Glutamatergic neuron (in vitro differentiated cells): ENCODE measurements at regions not wholly inside any gene's neighbourhood (a gene's known extent, or its start where the extent isn't known, plus 50 kb on each side); places are given as distances from the start of the nearest gene placed in this dataset.

Experiments
- DNase-seq: peaks from one replicate; pipeline ENCODE4 v3.0.0; 2022
- H3K27ac Mint-ChIP-seq: one replicate; pipeline ENCODE4 v1.8.0; 2020; ENCODE audit warnings: mild to moderate bottlenecking, mixed read lengths, inconsistent platforms; ENCODE audit not compliant: unreplicated experiment
- H3K27me3 Mint-ChIP-seq: one replicate; pipeline ENCODE4 v1.8.0; 2020; ENCODE audit warnings: mild to moderate bottlenecking, moderate library complexity, mixed read lengths, inconsistent platforms; ENCODE audit not compliant: unreplicated experiment
- H3K36me3 Mint-ChIP-seq: one replicate; pipeline ENCODE4 v1.8.0; 2020; ENCODE audit warnings: mild to moderate bottlenecking, mixed read lengths, inconsistent platforms; ENCODE audit not compliant: unreplicated experiment
- H3K4me1 Mint-ChIP-seq: one replicate; pipeline ENCODE4 v1.8.0; 2020; ENCODE audit warnings: mild to moderate bottlenecking, low read depth, mixed read lengths, inconsistent platforms; ENCODE audit not compliant: unreplicated experiment
- H3K4me3 Mint-ChIP-seq: one replicate; pipeline ENCODE4 v1.8.0; 2020; ENCODE audit warnings: mild to moderate bottlenecking, mixed read lengths, inconsistent platforms; ENCODE audit not compliant: unreplicated experiment
- H3K9me3 Mint-ChIP-seq: one replicate; pipeline ENCODE4 v1.8.0; 2020; ENCODE audit warnings: mild to moderate bottlenecking, moderate library complexity, mixed read lengths, inconsistent platforms; ENCODE audit not compliant: unreplicated experiment
- TF ChIP-seq, protein P1 (sequence below): fragments of 200-600 bp; sonication (generic); IDR thresholded peaks from one replicate; pipeline ENCODE4 v1.5.0; 2021; ENCODE audit not compliant: partially characterized antibody, unreplicated experiment

DNA sequence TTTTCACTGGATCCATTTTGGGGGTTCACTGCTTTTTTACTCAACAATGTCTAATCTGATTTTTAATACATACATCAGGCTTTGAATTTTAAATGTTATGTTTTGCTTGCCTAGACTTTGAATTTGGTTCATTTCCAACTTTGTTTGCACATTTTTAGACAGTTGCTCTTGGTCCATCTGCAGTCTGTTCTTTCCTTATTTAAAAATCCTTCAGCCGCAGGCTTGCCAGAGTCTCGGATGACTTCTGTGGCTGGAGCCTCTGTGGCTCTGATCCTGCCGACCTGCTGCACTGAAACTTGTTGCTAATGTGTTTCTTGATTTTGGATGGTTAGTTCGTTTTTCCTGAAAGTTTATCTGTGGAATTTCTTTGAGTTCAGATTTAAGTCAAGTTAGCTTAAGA lies 172.0 kb upstream of the ALKAL2 start:
- Mint-ChIP-seq H3K27ac (no peak overlapping the region), H3K4me1 (peaks cover 4% of the 10 kb centered on the region), H3K36me3 (peaks cover 8% of the 10 kb centered on the region), H3K9me3 (no peaks in the 10 kb centered on the region), H3K27me3 (no peaks in the 10 kb centered on the region), H3K4me3 (no peak overlapping the region)
- DNase-seq: no peak
- TF ChIP-seq, protein P1, sequence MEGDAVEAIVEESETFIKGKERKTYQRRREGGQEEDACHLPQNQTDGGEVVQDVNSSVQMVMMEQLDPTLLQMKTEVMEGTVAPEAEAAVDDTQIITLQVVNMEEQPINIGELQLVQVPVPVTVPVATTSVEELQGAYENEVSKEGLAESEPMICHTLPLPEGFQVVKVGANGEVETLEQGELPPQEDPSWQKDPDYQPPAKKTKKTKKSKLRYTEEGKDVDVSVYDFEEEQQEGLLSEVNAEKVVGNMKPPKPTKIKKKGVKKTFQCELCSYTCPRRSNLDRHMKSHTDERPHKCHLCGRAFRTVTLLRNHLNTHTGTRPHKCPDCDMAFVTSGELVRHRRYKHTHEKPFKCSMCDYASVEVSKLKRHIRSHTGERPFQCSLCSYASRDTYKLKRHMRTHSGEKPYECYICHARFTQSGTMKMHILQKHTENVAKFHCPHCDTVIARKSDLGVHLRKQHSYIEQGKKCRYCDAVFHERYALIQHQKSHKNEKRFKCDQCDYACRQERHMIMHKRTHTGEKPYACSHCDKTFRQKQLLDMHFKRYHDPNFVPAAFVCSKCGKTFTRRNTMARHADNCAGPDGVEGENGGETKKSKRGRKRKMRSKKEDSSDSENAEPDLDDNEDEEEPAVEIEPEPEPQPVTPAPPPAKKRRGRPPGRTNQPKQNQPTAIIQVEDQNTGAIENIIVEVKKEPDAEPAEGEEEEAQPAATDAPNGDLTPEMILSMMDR: no peak

DNA sequence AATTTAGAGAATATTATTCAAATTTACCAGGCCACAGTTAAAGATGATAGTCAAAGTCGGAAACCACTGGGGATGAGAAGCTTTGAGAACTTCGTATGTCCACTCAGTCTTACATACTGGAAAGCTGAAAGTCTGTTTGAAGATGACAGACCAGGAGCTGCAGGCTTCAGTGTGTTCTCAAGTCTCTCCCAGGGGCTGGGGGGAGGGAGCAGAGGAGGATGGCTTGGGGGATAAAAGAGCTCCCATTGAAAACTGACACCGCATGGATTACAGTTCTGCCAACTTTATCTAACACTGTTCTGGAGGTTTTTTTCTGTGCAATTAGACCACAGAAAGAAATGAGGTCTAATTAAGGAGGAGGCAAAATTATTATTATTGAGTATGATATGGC lies 170.5 kb upstream of the ALKAL2 start:
- TF ChIP-seq, protein P1: no peak
- H3K9me3 Mint-ChIP-seq: no peaks in the 10 kb centered on the region
- peaks cover 8% of the 10 kb centered on the region for H3K36me3 Mint-ChIP-seq
- no peak for DNase-seq
- no peaks in the 10 kb centered on the region for H3K27me3 Mint-ChIP-seq
- no peak overlapping the region for H3K27ac Mint-ChIP-seq
- no peak overlapping the region for H3K4me3 Mint-ChIP-seq
- peaks cover 4% of the 10 kb centered on the region for H3K4me1 Mint-ChIP-seq

DNA sequence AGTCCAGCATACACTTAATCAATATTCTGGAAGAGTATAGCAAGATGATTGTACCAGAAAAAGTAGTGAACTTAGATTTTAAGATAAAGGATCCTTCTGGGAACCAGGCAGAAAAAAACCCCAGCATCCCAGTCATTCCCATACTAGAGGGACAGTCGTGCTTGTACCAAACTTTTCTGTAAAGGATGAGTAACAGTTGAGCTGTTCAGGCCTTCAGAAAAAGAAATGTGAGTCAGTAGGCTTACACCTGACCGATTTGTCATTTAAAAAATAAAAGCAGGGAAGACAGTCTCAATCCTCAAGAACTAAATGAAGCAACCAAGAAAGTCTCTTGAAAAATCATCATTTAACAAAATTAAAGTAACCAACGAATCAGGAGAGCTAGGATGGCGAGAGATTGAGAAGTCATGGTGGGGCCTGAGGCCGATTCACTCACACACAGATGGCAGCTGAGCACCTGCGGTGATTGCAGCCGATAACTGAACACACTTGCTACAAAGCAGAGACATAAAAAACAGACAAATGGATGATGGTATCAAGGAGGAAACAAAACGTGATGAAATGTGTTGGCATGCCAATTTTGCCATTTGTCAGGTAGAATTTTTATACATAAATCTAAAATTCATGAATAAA lies 170.0 kb upstream of the ALKAL2 start:
- TF ChIP-seq, protein P1: no peak
- H3K4me1 Mint-ChIP-seq: peaks cover 4% of the 10 kb centered on the region
- no peaks in the 10 kb centered on the region for H3K27me3 Mint-ChIP-seq
- peaks cover 8% of the 10 kb centered on the region for H3K36me3 Mint-ChIP-seq
- no peak for DNase-seq
- H3K9me3 Mint-ChIP-seq: no peaks in the 10 kb centered on the region
- no peak overlapping the region for H3K4me3 Mint-ChIP-seq
- H3K27ac Mint-ChIP-seq: no peak overlapping the region

DNA sequence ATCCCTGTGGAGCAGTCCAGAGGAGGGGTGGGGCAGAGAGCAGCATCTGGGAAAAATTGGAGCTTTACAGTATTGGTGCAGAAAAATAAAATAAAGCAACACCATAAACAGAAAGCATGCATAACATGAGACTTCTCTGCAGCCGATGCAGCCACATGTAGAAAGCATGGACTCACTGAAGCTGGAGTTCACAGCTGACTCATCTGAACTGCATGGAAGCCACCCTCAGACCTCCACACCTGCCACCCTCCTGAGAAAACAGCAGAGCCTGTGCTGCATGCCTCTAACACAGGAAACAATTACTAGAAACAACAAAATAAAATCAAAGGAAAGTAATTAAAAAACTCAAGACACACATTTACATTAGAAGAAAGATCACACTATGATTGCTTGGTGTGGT lies 169.4 kb upstream of the ALKAL2 start:
- H3K9me3 Mint-ChIP-seq: no peaks in the 10 kb centered on the region
- H3K36me3 Mint-ChIP-seq: peaks cover 8% of the 10 kb centered on the region
- peaks cover 4% of the 10 kb centered on the region for H3K4me1 Mint-ChIP-seq
- TF ChIP-seq, protein P1: no peak
- no peak for DNase-seq
- no peak overlapping the region for H3K27ac Mint-ChIP-seq
- H3K4me3 Mint-ChIP-seq: no peak overlapping the region
- no peaks in the 10 kb centered on the region for H3K27me3 Mint-ChIP-seq

DNA sequence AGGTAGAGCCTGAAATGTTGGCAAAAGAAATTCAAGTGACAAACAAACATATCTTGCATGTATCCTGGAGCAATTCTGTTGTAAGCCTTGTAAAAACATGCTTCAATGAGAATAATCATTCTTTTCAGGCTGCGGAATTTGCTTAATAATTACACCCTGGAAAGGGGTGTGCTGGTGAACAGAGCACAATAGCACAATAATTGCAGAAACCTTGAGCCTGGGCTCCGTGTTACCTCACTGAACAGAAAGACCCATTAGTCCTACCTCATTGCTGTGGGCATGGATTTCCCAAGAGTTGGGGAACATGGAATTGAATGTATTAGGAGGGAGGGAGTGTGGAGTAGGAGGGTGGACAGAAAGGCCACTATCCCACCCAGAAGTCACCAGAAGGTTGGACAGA lies 168.0 kb upstream of the ALKAL2 start:
- no peak overlapping the region for H3K4me3 Mint-ChIP-seq
- DNase-seq: no peak
- no peak overlapping the region for H3K27ac Mint-ChIP-seq
- TF ChIP-seq, protein P1: no peak
- H3K9me3 Mint-ChIP-seq: no peaks in the 10 kb centered on the region
- peaks cover 3% of the 10 kb centered on the region for H3K36me3 Mint-ChIP-seq
- H3K4me1 Mint-ChIP-seq: peaks cover 4% of the 10 kb centered on the region
- no peaks in the 10 kb centered on the region for H3K27me3 Mint-ChIP-seq
